Mesenchymal stem cell (in vitro differentiated cells and primary cell): ENCODE measurements at regions not wholly inside any gene's neighbourhood (a gene's known extent, or its start where the extent isn't known, plus 50 kb on each side); places are given as distances from the start of the nearest gene placed in this dataset.

Source experiments
- DNase-seq: peaks from one replicate; pipeline ENCODE4 v3.0.0-alpha.2; 2013
- H2AFZ ChIP-seq: one replicate; pipeline ENCODE4 v1.6.1; 2013; ENCODE audit warnings: low read depth, mild to moderate bottlenecking, control low read depth, inconsistent platforms, low read length, moderate library complexity
- H2AK5ac ChIP-seq: 2 replicates; pipeline ENCODE4 v1.6.1; 2013; ENCODE audit warnings: low read length, moderate library complexity, mild to moderate bottlenecking, inconsistent platforms; ENCODE audit not compliant: severe bottlenecking
- H2BK120ac ChIP-seq: one replicate; pipeline ENCODE4 v1.6.1; 2013; ENCODE audit warnings: low read depth, mild to moderate bottlenecking, inconsistent platforms, low read length, moderate library complexity
- H2BK12ac ChIP-seq, 2 experiments: one replicate each; pipeline ENCODE4 v1.6.1; 2013; ENCODE audit warnings: inconsistent platforms in 2 of 2, low read length in 2 of 2, mild to moderate bottlenecking in 2 of 2, moderate library complexity in 2 of 2, control low read depth in 1 of 2
- H2BK15ac ChIP-seq: one replicate; pipeline ENCODE4 v1.6.1; 2013; ENCODE audit warnings: mild to moderate bottlenecking, low read depth, inconsistent platforms; ENCODE audit not compliant: poor library complexity, severe bottlenecking
- H2BK5ac ChIP-seq: 2 replicates; pipeline ENCODE4 v1.6.1; 2013; ENCODE audit warnings: low read depth, mild to moderate bottlenecking, low read length, control low read depth, inconsistent platforms; ENCODE audit not compliant: poor library complexity, severe bottlenecking
- H3K14ac ChIP-seq, 2 experiments: one replicate each; pipeline ENCODE4 v1.6.1; 2013; ENCODE audit warnings: inconsistent platforms in 2 of 2, low read length in 2 of 2, control low read depth in 1 of 2, mild to moderate bottlenecking in 1 of 2, moderate library complexity in 1 of 2
- H3K18ac ChIP-seq, 2 experiments: one replicate each; pipeline ENCODE4 v1.6.1; 2013; ENCODE audit warnings: inconsistent platforms in 2 of 2, low read length in 2 of 2, control low read depth in 1 of 2, low read depth in 1 of 2, mild to moderate bottlenecking in 1 of 2
- H3K23ac ChIP-seq, 2 experiments: one replicate each; pipeline ENCODE4 v1.6.1; 2013; ENCODE audit warnings: inconsistent platforms in 2 of 2, low read length in 2 of 2, mild to moderate bottlenecking in 2 of 2, moderate library complexity in 2 of 2, control low read depth in 1 of 2
- H3K27ac ChIP-seq: 2 replicates; pipeline ENCODE4 v1.5.1; 2013; ENCODE audit warnings: mild to moderate bottlenecking, moderate library complexity, low read length, control low read depth, inconsistent platforms; ENCODE audit not compliant: poor library complexity, severe bottlenecking
- H3K27me3 ChIP-seq, 2 experiments: 2 replicates each; pipeline versions ENCODE4 v1.6.1 to v1.7.0; 2013; ENCODE audit warnings: low read length in 2 of 2, mild to moderate bottlenecking in 2 of 2, moderate library complexity in 2 of 2, control low read depth in 1 of 2, inconsistent platforms in 1 of 2; ENCODE audit not compliant: control insufficient read depth in 1 of 2, insufficient read depth in 1 of 2
- H3K36me3 ChIP-seq, 2 experiments: 2 replicates each; pipeline versions ENCODE4 v1.6.1 to v1.7.0; 2013; ENCODE audit warnings: low read length in 2 of 2, control low read depth in 1 of 2, inconsistent platforms in 1 of 2, low read depth in 1 of 2, mild to moderate bottlenecking in 1 of 2; ENCODE audit not compliant: insufficient read depth in 2 of 2, control insufficient read depth in 1 of 2
- H3K4ac ChIP-seq, 2 experiments: one replicate each; pipeline ENCODE4 v1.6.1; 2013; ENCODE audit warnings: inconsistent platforms in 2 of 2, low read length in 2 of 2, mild to moderate bottlenecking in 2 of 2, moderate library complexity in 2 of 2, control low read depth in 1 of 2, low read depth in 1 of 2
- H3K4me1 ChIP-seq: 2 replicates; pipeline ENCODE4 v1.6.1; 2013; ENCODE audit warnings: low read depth, low read length, control low read depth; ENCODE audit not compliant: control insufficient read depth, insufficient read depth
- H3K4me2 ChIP-seq: 2 replicates; pipeline ENCODE4 v1.6.1; 2013; ENCODE audit warnings: low read length, mild to moderate bottlenecking, inconsistent platforms; ENCODE audit not compliant: poor library complexity, severe bottlenecking
- H3K4me3 ChIP-seq, 2 experiments: 2 replicates each; pipeline versions ENCODE4 v1.5.1 to v1.7.0; 2013; ENCODE audit warnings: low read length in 2 of 2, mild to moderate bottlenecking in 2 of 2, control low read depth in 1 of 2, low read depth in 1 of 2; ENCODE audit not compliant: insufficient read depth in 1 of 2
- H3K79me1 ChIP-seq: replicated peaks from 2 replicates; pipeline ENCODE4 v1.6.1; 2013; ENCODE audit warnings: mild to moderate bottlenecking, control low read depth, low read length, inconsistent platforms; ENCODE audit not compliant: poor library complexity, severe bottlenecking
- H3K9ac ChIP-seq: 2 replicates; pipeline ENCODE4 v1.7.0; 2013; ENCODE audit warnings: mild to moderate bottlenecking, low read length, moderate library complexity
- H3K9me3 ChIP-seq: 2 replicates; pipeline ENCODE4 v1.7.0; 2013; ENCODE audit warnings: mild to moderate bottlenecking, low read length; ENCODE audit not compliant: control insufficient read depth
- H4K8ac ChIP-seq: one replicate; pipeline ENCODE4 v1.6.1; 2013; ENCODE audit warnings: inconsistent platforms, mild to moderate bottlenecking, low read length, moderate library complexity
- H4K91ac ChIP-seq: one replicate; pipeline ENCODE4 v1.6.1; 2013; ENCODE audit warnings: mild to moderate bottlenecking, low read length, inconsistent platforms
- WGBS: methylation state at CpG from one replicate; pipeline ENCODE4 v1.1.7; 2013; ENCODE audit warnings: mixed read lengths; 5-methylcytosine and 5-hydroxymethylcytosine counted together

GRCh38 chr11:29713831-29714320, 303.0 kb downstream of the KCNA4 start:
- Histone ChIP-seq H3K27me3 (no peaks in the 10 kb centered on the region), H2BK15ac (no peak overlapping the region), H3K4me2 (no peak overlapping the region), H3K4me3 (no peak overlapping the region), H2AK5ac (no peak overlapping the region), H3K36me3 (no peaks in the 10 kb centered on the region), H3K9me3 (no peaks in the 10 kb centered on the region), H4K91ac (no peak overlapping the region), H3K79me1 (no peaks in the 10 kb centered on the region), H3K23ac (no peak overlapping the region), H3K27ac (no peak overlapping the region), H3K9ac (no peak overlapping the region), H4K8ac (no peak overlapping the region), H2BK120ac (no peak overlapping the region), H3K18ac (no peak overlapping the region), H2BK5ac (no peak overlapping the region), H2AFZ (no peak overlapping the region), H3K4ac (no peak overlapping the region), H3K14ac (no peak overlapping the region), H3K4me1 (no peaks in the 10 kb centered on the region), H2BK12ac (no peak overlapping the region)
- 88% methylated on average over 13 of the region's 14 CpGs for WGBS
- DNase-seq: no peak

DNA sequence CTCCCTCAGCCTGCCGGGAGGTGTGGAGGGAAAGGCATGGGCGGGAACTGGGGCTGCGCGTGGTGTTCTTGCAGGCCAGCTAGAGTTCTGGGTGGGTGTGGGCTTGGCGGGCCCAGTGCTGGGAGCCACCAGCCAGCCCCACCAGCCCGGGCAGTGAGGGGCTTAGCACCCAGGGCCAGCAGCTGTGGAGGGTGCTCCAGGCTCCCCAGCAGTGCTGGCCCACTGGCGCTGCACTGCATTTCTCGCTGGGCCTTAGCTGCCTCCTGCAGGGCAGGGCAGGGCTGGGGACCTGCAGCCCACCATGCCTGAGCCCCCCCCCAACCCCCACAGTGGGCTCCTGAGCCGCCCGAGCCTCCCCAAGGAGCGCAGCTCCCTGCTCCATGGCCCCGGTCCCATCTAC, 304.2 kb downstream of the KCNA4 start:
- Histone ChIP-seq H2BK5ac (no peak overlapping the region), H3K9me3 (no peaks in the 10 kb centered on the region), H2BK15ac (no peak overlapping the region), H3K4me1 (no peaks in the 10 kb centered on the region), H3K4me2 (no peak overlapping the region), H3K27ac (no peak overlapping the region), H3K36me3 (no peaks in the 10 kb centered on the region), H3K4ac (no peak overlapping the region), H3K23ac (no peak overlapping the region), H3K9ac (no peak overlapping the region), H3K14ac (no peak overlapping the region), H2AFZ (no peak overlapping the region), H3K79me1 (no peaks in the 10 kb centered on the region), H2BK120ac (no peak overlapping the region), H4K8ac (no peak overlapping the region), H2BK12ac (no peak overlapping the region), H2AK5ac (no peak overlapping the region), H4K91ac (no peak overlapping the region), H3K27me3 (no peaks in the 10 kb centered on the region), H3K4me3 (no peak overlapping the region), H3K18ac (no peak overlapping the region)
- 84% methylated on average over 8 of the region's 12 CpGs for whole genome bisulfite sequencing
- DNase-seq: no peak

GRCh38 chr11:29707924-29708323, 308.9 kb downstream of the KCNA4 start:
- H3K18ac ChIP-seq: no peak overlapping the region
- H2BK5ac ChIP-seq: no peak overlapping the region
- no peaks in the 10 kb centered on the region for H3K4me1 ChIP-seq
- no peak overlapping the region for H3K23ac ChIP-seq
- no peak overlapping the region for H2AK5ac ChIP-seq
- 59% methylated on average over 2 of the region's 2 CpGs for WGBS
- H3K9me3 ChIP-seq: no peaks in the 10 kb centered on the region
- H2AFZ ChIP-seq: no peak overlapping the region
- no peak overlapping the region for H3K27ac ChIP-seq
- H3K4me2 ChIP-seq: no peak overlapping the region
- H3K14ac ChIP-seq: no peak overlapping the region
- no peak overlapping the region for H4K8ac ChIP-seq
- no peak for DNase-seq
- H3K4me3 ChIP-seq: no peak overlapping the region
- no peak overlapping the region for H3K4ac ChIP-seq
- H2BK120ac ChIP-seq: no peak overlapping the region
- H4K91ac ChIP-seq: no peak overlapping the region
- H3K9ac ChIP-seq: no peak overlapping the region
- H3K79me1 ChIP-seq: no peaks in the 10 kb centered on the region
- no peaks in the 10 kb centered on the region for H3K27me3 ChIP-seq
- no peak overlapping the region for H2BK12ac ChIP-seq
- H3K36me3 ChIP-seq: no peaks in the 10 kb centered on the region
- H2BK15ac ChIP-seq: no peak overlapping the region

DNA sequence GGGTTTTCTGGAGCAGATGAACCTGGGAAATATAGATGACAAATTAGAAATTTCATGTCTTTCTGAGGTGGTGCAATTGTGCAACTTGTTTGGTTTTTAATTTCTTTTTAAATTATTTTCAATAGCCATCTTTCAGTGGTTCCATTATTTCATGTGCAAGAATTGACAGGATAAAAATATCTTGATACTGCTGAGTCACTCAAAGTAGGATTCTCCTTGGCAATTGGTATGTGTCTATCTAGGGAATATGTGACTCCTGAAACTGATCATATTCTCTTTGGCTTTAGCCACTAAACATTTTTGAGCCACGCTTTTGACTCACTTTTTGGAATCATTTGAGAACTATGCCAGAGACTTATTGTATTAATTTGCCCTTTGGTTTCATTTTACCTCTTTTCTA, 331.5 kb downstream of the KCNA4 start:
- Histone ChIP-seq H3K27me3 (no peaks in the 10 kb centered on the region), H2BK5ac (no peak overlapping the region), H3K18ac (no peak overlapping the region), H4K8ac (no peak overlapping the region), H4K91ac (no peak overlapping the region), H2BK120ac (no peak overlapping the region), H3K23ac (no peak overlapping the region), H3K4me3 (no peak overlapping the region), H2AK5ac (no peak overlapping the region), H2BK15ac (no peak overlapping the region), H2AFZ (no peak overlapping the region), H3K9ac (no peak overlapping the region), H3K27ac (no peak overlapping the region), H3K79me1 (no peaks in the 10 kb centered on the region), H3K36me3 (no peaks in the 10 kb centered on the region), H3K9me3 (no peaks in the 10 kb centered on the region), H3K4me2 (no peak overlapping the region), H3K4ac (no peak overlapping the region), H3K14ac (no peak overlapping the region), H3K4me1 (no peaks in the 10 kb centered on the region), H2BK12ac (no peak overlapping the region)
- WGBS: 33% methylated on average over 1 of the region's 1 CpG
- no peak for DNase-seq
